ENCODE measurements at regions not wholly inside any gene's neighbourhood (a gene's known extent, or its start where the extent isn't known, plus 50 kb on each side); places are given as distances from the start of the nearest gene placed in this dataset.
"Not testable (repeated sequence)": the region's sequence is repeated elsewhere in the genome, so short reads cannot be mapped to it uniquely, and the experiment has no call there.

DNA sequence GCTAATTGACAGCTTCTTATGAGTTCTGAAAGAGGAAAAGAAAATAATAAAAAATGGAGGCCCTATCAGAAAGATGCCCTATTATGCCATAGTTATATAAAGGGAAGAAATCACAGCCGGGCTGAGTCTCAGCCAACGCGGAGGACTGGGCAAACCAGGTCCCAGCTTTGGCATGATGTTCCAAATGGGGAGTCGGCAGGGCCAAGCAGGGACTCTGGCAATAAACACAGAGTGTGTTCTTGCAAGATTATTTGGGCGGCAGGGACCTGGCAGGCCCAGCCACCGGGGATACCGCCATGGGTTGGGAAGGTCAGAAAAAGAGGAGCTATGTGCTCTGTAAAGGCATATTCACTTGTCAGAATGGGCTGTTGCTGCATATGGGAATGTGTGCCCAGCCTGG, 694.9 kb downstream of the BCL11A start:
- DNase-seq, result no peak

DNA sequence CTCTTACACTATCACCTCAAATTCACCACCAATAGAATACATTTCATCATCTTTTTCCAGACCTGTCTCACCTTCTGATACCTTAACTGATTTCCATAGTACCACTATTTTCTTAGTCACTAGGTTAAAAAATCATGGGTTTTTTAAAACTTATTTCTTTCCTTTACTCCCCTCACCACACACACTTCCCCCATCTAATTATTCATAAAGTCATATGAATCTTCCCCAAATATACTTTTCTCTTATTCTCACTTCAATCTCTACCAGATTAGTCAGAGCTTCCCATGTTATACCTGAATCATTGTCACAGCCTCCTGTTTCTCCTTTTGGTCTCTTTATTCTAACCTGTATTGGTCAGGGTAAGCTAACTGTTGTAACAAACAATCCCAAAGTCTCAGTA, 696.3 kb downstream of the BCL11A start:
- no peak for DNase-seq

GRCh38 chr2:59856391-59856790, 697.1 kb downstream of the BCL11A start:
- DNase-seq, result no peak

DNA sequence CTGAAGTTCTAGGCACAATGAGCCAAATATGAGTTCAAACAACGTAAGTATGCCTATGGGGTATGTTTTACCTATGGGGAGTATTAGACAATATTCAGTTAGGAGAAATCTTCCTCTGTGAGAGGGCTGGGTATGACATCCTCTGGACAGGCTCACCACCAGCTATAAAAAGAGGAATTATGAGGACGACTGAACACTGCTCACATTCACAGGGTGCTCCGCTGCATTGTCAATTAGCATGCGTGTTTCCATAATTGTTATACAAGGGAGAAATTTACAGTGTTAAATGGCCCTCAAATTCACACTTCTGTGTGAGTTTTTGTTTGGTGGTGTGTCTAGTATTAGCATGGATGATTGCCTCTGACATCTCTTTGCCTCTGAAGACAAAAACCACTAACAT, 700.4 kb downstream of the BCL11A start:
- DNase-seq, result no peak

GRCh38 chr2:59851836-59852475, 701.5 kb downstream of the BCL11A start:
- DNase-seq, result no peak

GRCh38 chr2:59850554-59850953, 702.9 kb downstream of the BCL11A start:
- DNase-seq, result no peak

DNA sequence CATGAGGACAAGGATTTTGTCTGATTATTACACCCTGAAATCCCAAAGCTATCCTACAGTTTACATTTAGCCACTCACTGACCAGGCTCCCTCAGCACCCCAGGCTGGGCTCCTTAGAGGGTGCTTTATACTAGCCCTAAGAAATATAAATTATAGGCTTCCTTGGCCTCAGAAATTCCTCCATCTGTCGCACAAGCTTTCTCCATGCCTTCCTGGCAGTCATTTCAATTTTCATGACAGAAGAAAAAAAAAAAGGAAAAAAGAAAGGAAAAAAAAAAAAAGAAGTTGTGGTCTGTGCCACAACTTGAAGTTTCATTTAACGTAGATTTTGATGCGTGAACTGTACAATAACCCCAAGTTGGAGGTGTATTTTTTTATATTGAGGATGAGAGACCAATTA, 719.5 kb downstream of the BCL11A start:
- DNase-seq, result no peak

DNA sequence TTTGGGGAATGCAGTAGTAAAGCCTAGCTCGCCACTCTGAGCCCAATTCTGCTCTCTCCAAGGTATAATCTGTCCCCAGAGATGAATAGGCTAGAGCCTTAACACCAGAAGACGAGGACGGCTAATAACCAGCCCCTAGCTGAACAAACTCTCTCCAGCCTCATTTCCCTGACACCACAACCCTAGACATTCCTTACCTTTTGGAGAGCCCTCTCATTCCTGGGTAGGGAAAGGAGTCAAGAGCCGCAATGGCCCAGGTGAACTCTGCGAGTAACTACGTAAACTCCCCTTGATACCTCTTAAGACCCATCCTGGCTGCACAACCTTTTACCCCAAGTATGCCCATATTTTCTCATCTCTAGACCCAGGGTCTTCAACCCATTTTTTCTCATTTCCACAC, 722.9 kb downstream of the BCL11A start:
- DNase-seq, result no peak

GRCh38 chr2:59827677-59828076, 725.8 kb downstream of the BCL11A start:
- DNase-seq, result no peak

- no peak for DNase-seq
These were observed 727.3 kb downstream of the BCL11A start for GRCh38 chr2:59826177-59826576.

GRCh38 chr2:59824314-59824713, 729.1 kb downstream of the BCL11A start:
- DNase-seq, result no peak

GRCh38 chr2:59816075-59816474, 737.4 kb downstream of the BCL11A start:
- no peak for DNase-seq

- DNase-seq, result not testable (repeated sequence)
These were observed 743.2 kb downstream of the BCL11A start for GRCh38 chr2:59810283-59810682.

DNA sequence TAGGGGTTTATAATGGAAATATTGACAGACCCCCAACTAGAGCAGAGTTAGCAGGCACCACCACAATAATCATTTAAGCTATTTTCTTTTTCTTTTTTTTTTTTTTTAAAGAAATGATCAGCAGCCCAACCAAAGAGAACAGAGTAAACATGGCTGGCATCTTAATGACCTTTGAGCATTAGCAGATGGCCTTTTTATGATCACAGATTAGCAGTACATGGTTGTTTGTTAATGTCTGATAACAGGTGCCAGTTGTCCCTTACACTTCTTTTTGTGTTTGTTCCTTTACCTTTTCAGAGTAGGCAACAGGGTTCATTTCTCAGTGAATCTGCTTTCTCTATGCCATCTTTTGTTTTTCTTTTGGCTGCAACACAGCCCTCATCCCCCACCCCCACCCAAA, 747.0 kb downstream of the BCL11A start:
- DNase-seq, result no peak

- no peak for DNase-seq
These were observed 748.7 kb downstream of the BCL11A start for GRCh38 chr2:59804732-59805131.

DNA sequence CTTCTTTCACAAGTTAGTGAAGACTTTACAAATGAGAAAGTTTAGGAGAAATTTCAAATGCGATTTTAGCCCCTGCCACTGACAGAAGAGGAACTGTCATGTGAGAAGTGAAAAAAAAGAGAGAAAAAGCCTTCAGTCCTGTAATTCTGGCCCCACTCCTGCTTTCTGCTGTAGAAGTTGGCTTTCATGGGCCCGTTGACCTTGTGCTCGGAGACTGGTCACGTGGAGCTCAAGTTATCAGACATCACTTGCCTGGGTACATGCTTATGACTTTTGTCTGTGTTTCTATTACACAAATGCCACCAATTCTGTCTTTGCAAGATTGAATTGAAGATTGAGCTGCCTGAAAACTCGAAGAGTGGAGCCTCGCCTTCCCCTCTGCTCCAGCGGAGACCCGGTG, 749.9 kb downstream of the BCL11A start:
- DNase-seq, result no peak

GRCh38 chr2:59798687-59799232, 754.7 kb downstream of the BCL11A start:
- DNase-seq, result no peak

DNA sequence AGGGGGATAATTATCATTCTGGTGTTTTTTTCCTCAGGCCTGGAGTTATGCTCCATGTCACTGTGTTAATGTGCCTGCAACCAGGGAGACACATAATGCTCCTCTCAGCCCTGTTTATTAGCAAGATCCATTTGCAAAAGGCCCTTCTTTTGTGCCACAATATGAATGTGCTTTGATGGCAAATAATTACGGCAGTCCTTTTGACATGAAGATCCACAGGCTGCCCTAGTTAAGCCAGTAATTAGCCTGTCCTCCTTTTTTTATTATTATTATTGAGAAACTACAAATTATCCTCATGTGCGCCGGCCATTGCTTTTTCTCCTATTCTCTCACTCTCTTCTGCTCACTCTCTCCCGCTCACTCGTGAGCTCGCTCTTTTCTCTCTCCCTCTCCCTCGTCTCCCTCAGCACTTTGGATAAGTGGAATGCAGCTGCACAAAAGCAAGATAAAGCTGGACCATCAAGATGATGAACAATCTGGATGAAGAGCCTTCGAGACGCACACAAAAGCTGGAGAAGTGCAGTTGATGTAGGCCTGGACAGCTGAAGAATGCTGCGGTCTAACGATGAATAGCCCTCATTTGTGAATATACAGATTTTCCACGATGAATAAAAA, 762.3 kb downstream of the BCL11A start:
- DNase-seq, result no peak

- no peak for DNase-seq
These were observed 763.1 kb downstream of the BCL11A start for GRCh38 chr2:59790186-59791003.

- DNase-seq, result no peak
These were observed 763.9 kb downstream of the BCL11A start for GRCh38 chr2:59789523-59789922.

DNA sequence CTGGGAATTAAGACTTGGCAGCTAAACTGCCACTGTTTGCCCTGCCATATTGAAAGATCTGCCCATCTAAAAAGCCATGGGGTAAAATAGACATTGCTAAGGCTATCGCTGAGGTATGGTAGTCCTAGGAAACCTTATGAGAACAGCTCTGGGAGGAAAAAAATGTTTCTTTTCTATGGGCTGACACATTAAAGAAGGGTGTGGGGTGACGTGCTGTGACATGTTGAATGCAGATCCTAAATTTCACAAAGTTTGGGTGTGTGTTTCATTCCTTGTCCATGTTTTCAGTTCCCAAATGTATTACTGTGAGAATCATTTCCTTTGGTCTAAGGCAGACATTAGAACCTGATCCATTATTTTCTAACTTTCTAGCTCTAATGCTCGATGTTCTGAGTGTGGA, 766.4 kb downstream of the BCL11A start:
- DNase-seq, result no peak

GRCh38 chr2:59786684-59787083, 766.8 kb downstream of the BCL11A start:
- no peak for DNase-seq

GRCh38 chr2:59779571-59779970, 773.9 kb downstream of the BCL11A start:
- no peak for DNase-seq

- DNase-seq, result no peak
These were observed 776.3 kb downstream of the BCL11A start for GRCh38 chr2:59777120-59777519.
